Stomach (tissue), 4 donors: ENCODE measurements at regions not wholly inside any gene's neighbourhood (a gene's known extent, or its start where the extent isn't known, plus 50 kb on each side); places are given as distances from the start of the nearest gene placed in this dataset.
"Not testable (repeated sequence)": the region's sequence is repeated elsewhere in the genome, so short reads cannot be mapped to it uniquely, and the experiment has no call there.

Experiments
- CTCF ChIP-seq, 7 experiments: fragments of 450-650 bp in 4 of 7; fragments of 200-600 bp in 3 of 7; sonication (generic) in 3 of 7; IDR thresholded peaks; one replicate each; pipeline ENCODE4 v1.5.1; 2016 to 2019; ENCODE audit warnings: antibody characterized with exemption in 7 of 7, control low read depth in 2 of 7, mild to moderate bottlenecking in 1 of 7
- EP300 ChIP-seq: sonication (generic); formaldehyde crosslinking; IDR thresholded peaks from one replicate; pipeline ENCODE4 v1.6.1; 2017; ENCODE audit warnings: antibody characterized with exemption
- POLR2A ChIP-seq, 4 donors: fragments of 450-650 bp; IDR thresholded peaks; one replicate each; pipeline ENCODE4 v1.6.1; 2016; ENCODE audit warnings: antibody characterized with exemption in 4 of 4, control low read depth in 2 of 4, mild to moderate bottlenecking in 1 of 4, moderate library complexity in 1 of 4
- POLR2AphosphoS5 ChIP-seq, 3 donors: sonication (generic); formaldehyde crosslinking; IDR thresholded peaks; one replicate each; pipeline ENCODE4 v1.6.1; 2016; ENCODE audit warnings: antibody characterized with exemption in 3 of 3

GRCh38 chr1:146710838-146711521 is 227.1 kb upstream of the NBPF12 start:
- not testable (repeated sequence) for TF ChIP-seq CTCF (IDR thresholded peaks at IDR 0.05); POLR2A (IDR thresholded peaks at IDR 0.05); EP300; POLR2AphosphoS5 (IDR thresholded peaks at IDR 0.05)
